Caco-2 (cell line): ENCODE measurements at regions not wholly inside any gene's neighbourhood (a gene's known extent, or its start where the extent isn't known, plus 50 kb on each side); places are given as distances from the start of the nearest gene placed in this dataset.

Experiments
- BruUV-seq: library from RNA; stranded (reverse); fragments of 400-500 nt; replicated peaks from 2 replicates; lab custom pipeline; 2021; lab: Mats Ljungman, UMichigan
- CTCF ChIA-PET: fragments of 300-600 bp; sonication (Branson Sonifier 250); formaldehyde crosslinking; loops from one replicate; lab custom pipeline; 2022; ENCODE audit warnings: antibody characterized with exemption; lab: Charles Lee
- POLR2A ChIA-PET: fragments of 300-600 bp; sonication (Branson Sonifier 250); formaldehyde crosslinking; loops from one replicate; lab custom pipeline; 2022; ENCODE audit warnings: antibody characterized with exemption; lab: Charles Lee
- DNase-seq, 2 experiments: peaks; one replicate each; pipeline versions ENCODE4 v3.0.0 to v3.0.0-alpha.2; 2020 to 2022
- H3K27me3 ChIP-seq: replicated peaks from 2 replicates; pipeline ENCODE4 v1.6.0; 2011; ENCODE audit warnings: low read length; ENCODE audit not compliant: control insufficient read depth, insufficient read depth
- H3K36me3 ChIP-seq: 2 replicates; pipeline ENCODE4 v1.5.1; 2011; ENCODE audit warnings: low read length; ENCODE audit not compliant: control insufficient read depth, insufficient read depth
- H3K4me1 ChIP-seq: fragments of 250-450 bp; sonication (Bioruptor Pico); 2 replicates; pipeline ENCODE4 v1.5.1; 2020; ENCODE audit warnings: mild to moderate bottlenecking
- H3K4me3 ChIP-seq: 2 replicates; pipeline ENCODE4 v1.5.1; 2011; ENCODE audit warnings: low read depth, mild to moderate bottlenecking, control low read depth, low read length
- H3K9me3 ChIP-seq: fragments of 250-450 bp; sonication (Bioruptor Pico); 2 replicates; pipeline ENCODE4 v1.5.1; 2020; ENCODE audit warnings: mild to moderate bottlenecking, moderate library complexity
- H3K27ac Mint-ChIP-seq: one replicate; pipeline ENCODE4 v1.8.0; 2022; ENCODE audit warnings: mixed read lengths; ENCODE audit not compliant: unreplicated experiment
- H3K27me3 Mint-ChIP-seq: one replicate; pipeline ENCODE4 v1.8.0; 2022; ENCODE audit warnings: mixed read lengths; ENCODE audit not compliant: insufficient read depth, unreplicated experiment
- H3K36me3 Mint-ChIP-seq: one replicate; pipeline ENCODE4 v1.8.0; 2022; ENCODE audit warnings: mild to moderate bottlenecking, mixed read lengths; ENCODE audit not compliant: insufficient read depth, unreplicated experiment
- H3K4me1 Mint-ChIP-seq: one replicate; pipeline ENCODE4 v1.8.0; 2022; ENCODE audit warnings: low read depth, mixed read lengths; ENCODE audit not compliant: unreplicated experiment
- H3K4me3 Mint-ChIP-seq: one replicate; pipeline ENCODE4 v1.8.0; 2022; ENCODE audit warnings: mild to moderate bottlenecking, moderate library complexity, mixed read lengths; ENCODE audit not compliant: unreplicated experiment
- H3K9me3 Mint-ChIP-seq: one replicate; pipeline ENCODE4 v1.8.0; 2022; ENCODE audit warnings: mixed read lengths; ENCODE audit not compliant: unreplicated experiment
- intact Hi-C: fragments of 100-400 bp; cut with micrococcal nuclease; formaldehyde crosslinking; loops from one replicate; pipeline ENCODE4 v1.10.0; 2022; ENCODE audit not compliant: unreplicated experiment
- TF ChIP-seq, protein P1 (sequence below), 2 experiments: fragments of 200-600 bp in 1 of 2; IDR thresholded peaks; 1 replicate in 1 of 2; 2 replicates in 1 of 2; pipeline versions ENCODE4 v1.5.1 to v1.8.0; 2011 to 2022; ENCODE audit warnings: antibody characterized with exemption in 1 of 2, control low read depth in 1 of 2, inconsistent platforms in 1 of 2, low read depth in 1 of 2, low read length in 1 of 2, mild to moderate bottlenecking in 1 of 2, moderate library complexity in 1 of 2; ENCODE audit not compliant: insufficient read depth in 1 of 2, severe bottlenecking in 1 of 2, unreplicated experiment in 1 of 2

DNA sequence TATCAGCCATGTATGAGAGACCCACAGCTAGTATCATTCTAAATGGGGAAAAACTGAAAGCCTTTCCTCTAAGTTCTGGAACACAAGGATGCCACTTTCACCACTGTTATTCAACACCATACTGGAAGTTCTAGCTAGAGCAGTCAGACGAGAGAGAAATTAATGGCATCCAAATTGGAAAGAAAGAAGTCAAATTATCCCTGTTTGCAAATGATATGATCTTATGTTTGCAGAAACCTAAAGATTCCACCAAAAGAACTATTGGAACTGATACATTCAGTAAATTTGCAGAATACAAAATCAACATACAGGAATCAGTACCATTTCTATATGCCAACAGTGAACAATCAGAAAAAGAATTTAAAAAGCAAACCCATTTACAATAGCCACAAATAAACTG, 226.0 kb downstream of the TRPC6 start:
- Histone ChIP-seq H3K27me3 (no peaks in the 10 kb centered on the region), H3K4me1 (no peaks in the 10 kb centered on the region), H3K36me3 (no peaks in the 10 kb centered on the region), H3K9me3 (no peaks in the 10 kb centered on the region; the same call in 1 of the 2 replicates), H3K4me3 (no peak overlapping the region)
- CTCF ChIA-PET, result no interaction called here
- no TSS peak for BruUV-seq
- no peaks in the 10 kb centered on the region for H3K9me3 Mint-ChIP-seq
- POLR2A ChIA-PET, result no interaction called here
- no peak overlapping the region for H3K27ac Mint-ChIP-seq
- H3K4me3 Mint-ChIP-seq, result no peak overlapping the region
- intact Hi-C loops, result no loop called here
- H3K36me3 Mint-ChIP-seq, result no peaks in the 10 kb centered on the region
- TF ChIP-seq, protein P1, sequence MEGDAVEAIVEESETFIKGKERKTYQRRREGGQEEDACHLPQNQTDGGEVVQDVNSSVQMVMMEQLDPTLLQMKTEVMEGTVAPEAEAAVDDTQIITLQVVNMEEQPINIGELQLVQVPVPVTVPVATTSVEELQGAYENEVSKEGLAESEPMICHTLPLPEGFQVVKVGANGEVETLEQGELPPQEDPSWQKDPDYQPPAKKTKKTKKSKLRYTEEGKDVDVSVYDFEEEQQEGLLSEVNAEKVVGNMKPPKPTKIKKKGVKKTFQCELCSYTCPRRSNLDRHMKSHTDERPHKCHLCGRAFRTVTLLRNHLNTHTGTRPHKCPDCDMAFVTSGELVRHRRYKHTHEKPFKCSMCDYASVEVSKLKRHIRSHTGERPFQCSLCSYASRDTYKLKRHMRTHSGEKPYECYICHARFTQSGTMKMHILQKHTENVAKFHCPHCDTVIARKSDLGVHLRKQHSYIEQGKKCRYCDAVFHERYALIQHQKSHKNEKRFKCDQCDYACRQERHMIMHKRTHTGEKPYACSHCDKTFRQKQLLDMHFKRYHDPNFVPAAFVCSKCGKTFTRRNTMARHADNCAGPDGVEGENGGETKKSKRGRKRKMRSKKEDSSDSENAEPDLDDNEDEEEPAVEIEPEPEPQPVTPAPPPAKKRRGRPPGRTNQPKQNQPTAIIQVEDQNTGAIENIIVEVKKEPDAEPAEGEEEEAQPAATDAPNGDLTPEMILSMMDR (IDR thresholded peaks at IDR 0.05; ENCODE audit: insufficient read depth in 1 of 2, low read depth in 1 of 2, low read length in 1 of 2, severe bottlenecking in 1 of 2, unreplicated experiment in 1 of 2), result no peak
- H3K27me3 Mint-ChIP-seq, result peaks cover 16% of the 10 kb centered on the region
- no peaks in the 10 kb centered on the region for H3K4me1 Mint-ChIP-seq
- DNase-seq, result no peak

DNA sequence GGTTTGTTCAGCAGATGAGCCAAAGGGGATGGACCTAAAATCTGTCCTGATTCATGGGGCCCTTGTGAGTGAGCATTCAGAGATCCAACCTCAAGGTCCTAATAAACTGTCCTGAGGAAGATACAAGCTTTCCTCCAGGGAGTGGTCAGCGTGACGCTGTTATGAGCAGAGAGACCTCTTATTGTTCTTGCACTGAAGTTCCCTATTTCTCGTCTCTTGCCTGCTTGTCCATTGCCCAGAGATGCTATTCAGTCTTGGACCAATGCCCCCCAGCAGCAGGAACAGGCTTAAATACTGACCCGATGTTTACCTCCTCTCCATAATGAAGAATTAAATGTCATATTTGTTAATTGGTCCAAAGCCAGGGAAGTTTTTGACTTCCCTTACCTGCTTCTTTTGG, 225.2 kb upstream of the PGR start:
- TF ChIP-seq, protein P1 (IDR thresholded peaks at IDR 0.05; ENCODE audit: insufficient read depth in 1 of 2, low read depth in 1 of 2, low read length in 1 of 2, severe bottlenecking in 1 of 2, unreplicated experiment in 1 of 2), result no peak
- Histone ChIP-seq H3K27me3 (no peaks in the 10 kb centered on the region), H3K36me3 (no peaks in the 10 kb centered on the region), H3K4me1 (no peaks in the 10 kb centered on the region), H3K4me3 (no peak overlapping the region), H3K9me3 (no peaks in the 10 kb centered on the region)
- H3K4me1 Mint-ChIP-seq, result no peaks in the 10 kb centered on the region
- ChIA-PET POLR2A (no interaction called here), CTCF (no interaction called here)
- H3K27me3 Mint-ChIP-seq, result peaks cover 26% of the 10 kb centered on the region
- intact Hi-C loops, result no loop called here
- no peaks in the 10 kb centered on the region for H3K36me3 Mint-ChIP-seq
- H3K27ac Mint-ChIP-seq, result no peak overlapping the region
- no TSS peak for BruUV-seq
- H3K9me3 Mint-ChIP-seq, result no peaks in the 10 kb centered on the region
- no peak overlapping the region for H3K4me3 Mint-ChIP-seq
- DNase-seq, result no peak

DNA sequence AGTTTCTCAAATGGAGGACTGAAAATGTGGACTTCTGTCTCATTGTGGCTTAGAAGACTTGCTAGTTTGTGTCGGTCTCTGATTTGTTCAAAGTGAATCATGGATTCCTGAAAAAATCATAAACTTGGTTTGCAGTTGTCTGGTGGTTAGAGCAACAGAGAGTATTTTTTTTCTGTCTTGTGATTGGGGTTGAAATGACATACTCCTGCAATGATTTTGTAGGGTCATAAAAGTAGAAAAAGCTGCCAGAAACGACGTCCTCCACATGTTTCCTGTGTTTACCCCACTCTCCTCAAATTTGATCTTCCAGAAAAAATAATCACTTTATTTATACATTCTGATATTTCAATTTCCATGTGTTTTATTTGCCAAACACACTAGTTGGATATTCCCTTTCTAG, 219.2 kb upstream of the PGR start:
- Mint-ChIP-seq H3K27me3 (peaks cover 23% of the 10 kb centered on the region), H3K4me1 (no peaks in the 10 kb centered on the region), H3K36me3 (no peaks in the 10 kb centered on the region), H3K4me3 (no peak overlapping the region), H3K9me3 (no peaks in the 10 kb centered on the region), H3K27ac (no peak overlapping the region)
- Histone ChIP-seq H3K4me3 (no peak overlapping the region), H3K27me3 (no peaks in the 10 kb centered on the region), H3K36me3 (no peaks in the 10 kb centered on the region), H3K4me1 (no peaks in the 10 kb centered on the region), H3K9me3 (no peaks in the 10 kb centered on the region)
- TF ChIP-seq, protein P1 (IDR thresholded peaks at IDR 0.05; ENCODE audit: insufficient read depth in 1 of 2, low read depth in 1 of 2, low read length in 1 of 2, severe bottlenecking in 1 of 2, unreplicated experiment in 1 of 2), result no peak
- ChIA-PET CTCF (no interaction called here), POLR2A (interaction anchor here (0.6 kb wide), 1 partner anchor 83 kb away, joined by 6 read pairs; no protein-coding TSS in a partner anchor)
- BruUV-seq, result no TSS peak
- intact Hi-C loops, result no loop called here
- no peak for DNase-seq
